Heart right ventricle (tissue), 16 donors: ENCODE measurements at regions not wholly inside any gene's neighbourhood (a gene's known extent, or its start where the extent isn't known, plus 50 kb on each side); places are given as distances from the start of the nearest gene placed in this dataset.

ENCODE experiments used
- ATAC-seq, 8 donors: fragments of 200-7000 bp; cut with Tn5 transposase; one replicate each; pipeline ENCODE4 v1.9.1; 2020; ENCODE audit warnings: mild to moderate bottlenecking in 8 of 8, moderate library complexity in 8 of 8, moderate number of reproducible peaks in 1 of 8
- DNase-seq, 2 donors: peaks; one replicate each; pipeline ENCODE4 v3.0.0-alpha.2; 2020
- H3K27ac ChIP-seq, 10 donors: fragments of 200-600 bp; sonication (generic) in 2 of 10; one replicate each; pipeline versions ENCODE4 v1.5.0 to v1.8.0; 2020 to 2022; ENCODE audit warnings: mild to moderate bottlenecking in 3 of 10
- H3K27me3 ChIP-seq, 7 donors: fragments of 200-600 bp; one replicate each; pipeline ENCODE4 v1.8.0; 2021 to 2022; ENCODE audit warnings: mild to moderate bottlenecking in 2 of 7
- H3K36me3 ChIP-seq, 9 donors: fragments of 200-600 bp; sonication (generic) in 1 of 9; one replicate each; pipeline versions ENCODE4 v1.5.0 to v1.8.0; 2020 to 2022; ENCODE audit warnings: mild to moderate bottlenecking in 2 of 9
- H3K4me1 ChIP-seq, 9 donors: fragments of 200-600 bp; sonication (generic) in 1 of 9; one replicate each; pipeline versions ENCODE4 v1.5.0 to v1.8.0; 2020 to 2022; ENCODE audit warnings: mild to moderate bottlenecking in 4 of 9
- H3K4me3 ChIP-seq, 10 donors: fragments of 200-600 bp; sonication (generic) in 2 of 10; one replicate each; pipeline versions ENCODE4 v1.5.0 to v1.8.0; 2020 to 2022; ENCODE audit warnings: mild to moderate bottlenecking in 7 of 10, moderate library complexity in 2 of 10
- H3K9me3 ChIP-seq, 11 donors: fragments of 200-600 bp in 10 of 11; sonication (generic) in 2 of 11; one replicate each; pipeline versions ENCODE4 v1.5.0 to v1.8.0; 2013 to 2022; ENCODE audit warnings: mild to moderate bottlenecking in 2 of 11, control low read depth in 1 of 11, moderate library complexity in 1 of 11
- CTCF ChIP-seq, 9 donors: fragments of 200-600 bp; sonication (generic) in 2 of 9; IDR thresholded peaks; one replicate each; pipeline versions ENCODE4 v1.5.0 to v1.8.0; 2021 to 2022; ENCODE audit warnings: antibody characterized with exemption in 9 of 9, mild to moderate bottlenecking in 5 of 9, moderate library complexity in 1 of 9
- WGBS, 2 donors: extraction: QIAGEN DNeasy Blood & Tissue Kit; methylation state at CpG; one replicate each; pipeline ENCODE4 v1.1.7; 2013; ENCODE audit warnings: inconsistent platforms in 1 of 2; 5-methylcytosine and 5-hydroxymethylcytosine counted together
- intact Hi-C, 10 donors: fragments of 100-400 bp; cut with DNase I; formaldehyde crosslinking; loops; one replicate each; pipeline versions ENCODE4 v1.11.1 to v1.14.2; 2022
- donor health status: Arrhythmogenic right ventricular cardiomyopathy.
- donor health status: ischemic (EF 13 %, LVEDD 7.1; RV severe dilation, severe dysfunction).
- donor health status: healthy with polysubstance abuse.
- donor health status: DM: no; HTN: yes; CAD: no.
- donor health status: DM: no; HTN: no; CAD: no.
- donor health status: ischemic (EF 25% LVEDD 6.9; RV normal size, moderate dysfunction).
- donor health status: ischemic (EF 25% LVEDD 5.7; RV mildly dilated, moderate dysfunction).
- donor health status: healthy.
- donor health status: DM: yes; HTN: yes; CAD: no.
- donor health status: Ischemic cardiomyopathy.
- donor health status: ischemic (EF 35%, LVEDD 5.7; RV mildly dilated, moderate dysfunction).
- donor health status: nonischemic (EF 11% LVEDD 7.7; RV severe dilation, severe dysfunction).
- donor health status: DM: yes; HTN: yes; CAD: no.
- donor health status: PGD.
- donor health status: ischemic (EF 29% LVEDD 5.4; RV normal size, mild dysfunction).
- donor health status: nonischemic (EF 23%, LVEDD 6.1; RV moderate dilation, normal function).

GRCh38 chr3:115340586-115340985, 193.5 kb upstream of the ZBTB20 start:
- WGBS, 2 donors: 87 to 91% methylated on average over 4 of the region's 4 CpGs
- Histone ChIP-seq H3K4me1 (peaks cover 0 to 11% (median 0%) of the 10 kb centered on the region in 9 donors), H3K36me3 (no peaks in the 10 kb centered on the region), H3K9me3 (no peaks in the 10 kb centered on the region), H3K27me3 (no peaks in the 10 kb centered on the region), H3K27ac (no peak overlapping the region), H3K4me3 (no peak overlapping the region)
- intact Hi-C loops: no loop called here
- DNase-seq: no peak
- ATAC-seq: no peak
- no peak for TF ChIP-seq CTCF (IDR thresholded peaks at IDR 0.05)

GRCh38 chr3:115341208-115341607, 194.1 kb upstream of the ZBTB20 start:
- Histone ChIP-seq H3K9me3 (no peaks in the 10 kb centered on the region), H3K36me3 (no peaks in the 10 kb centered on the region), H3K4me1 (peaks cover 0 to 11% (median 0%) of the 10 kb centered on the region in 9 donors), H3K27ac (no peak overlapping the region), H3K4me3 (no peak overlapping the region), H3K27me3 (no peaks in the 10 kb centered on the region)
- DNase-seq (no peak), ATAC-seq (no peak)
- whole genome bisulfite sequencing, 2 donors: 56 to 67% methylated on average over 1 of the region's 1 CpG
- TF ChIP-seq CTCF (IDR thresholded peaks at IDR 0.05): no peak
- intact Hi-C loops: no loop called here

GRCh38 chr3:115347737-115348136, 200.6 kb upstream of the ZBTB20 start:
- WGBS, 2 donors: 53 to 65% methylated on average over 2 of the region's 2 CpGs
- ATAC-seq: no peak

GRCh38 chr3:115348412-115348811, 201.3 kb upstream of the ZBTB20 start:
- H3K27me3 ChIP-seq: no peaks in the 10 kb centered on the region
- 40 to 52% methylated on average over 3 of the region's 3 CpGs for WGBS, 2 donors
- DNase-seq (no peak), ATAC-seq (no peak)
- peaks cover 0 to 11% (median 0%) of the 10 kb centered on the region in 11 donors for H3K9me3 ChIP-seq
- H3K27ac ChIP-seq: no peak overlapping the region
- H3K4me3 ChIP-seq: no peak overlapping the region
- TF ChIP-seq CTCF (IDR thresholded peaks at IDR 0.05): no peak
- H3K36me3 ChIP-seq: no peaks in the 10 kb centered on the region
- peaks cover 0 to 10% (median 0%) of the 10 kb centered on the region in 9 donors for H3K4me1 ChIP-seq
- intact Hi-C loops: no loop called here

More at GRCh38 chr3:115347737-115348136, 200.6 kb upstream of the ZBTB20 start:
- TF ChIP-seq CTCF (IDR thresholded peaks at IDR 0.05): no peak
- intact Hi-C loops: no loop called here
- Histone ChIP-seq H3K27ac (no peak overlapping the region), H3K4me3 (no peak overlapping the region), H3K4me1 (peaks cover 0 to 10% (median 0%) of the 10 kb centered on the region in 9 donors), H3K9me3 (peaks cover 0 to 4% (median 0%) of the 10 kb centered on the region in 11 donors), H3K27me3 (no peaks in the 10 kb centered on the region), H3K36me3 (no peaks in the 10 kb centered on the region)
- no peak for DNase-seq
